Lung (tissue), 11 donors: ENCODE measurements at regions not wholly inside any gene's neighbourhood (a gene's known extent, or its start where the extent isn't known, plus 50 kb on each side); places are given as distances from the start of the nearest gene placed in this dataset.

Experiments used
- ATAC-seq: fragments of 200-7000 bp; cut with Tn5 transposase; one replicate; pipeline ENCODE4 v1.9.1; 2020; ENCODE audit warnings: moderate number of reproducible peaks; ENCODE audit not compliant: insufficient read depth, low FRiP score
- DNase-seq, 3 donors: peaks; one replicate each; pipeline ENCODE4 v3.0.0-alpha.2; 2013 to 2017
- H3K27ac ChIP-seq, 2 donors: one replicate each; pipeline ENCODE4 v1.5.1; 2013; ENCODE audit warnings: mild to moderate bottlenecking in 2 of 2, moderate library complexity in 2 of 2, control low read depth in 1 of 2, inconsistent platforms in 1 of 2, low read depth in 1 of 2, low read length in 1 of 2
- H3K27me3 ChIP-seq, 3 donors: one replicate each; pipeline ENCODE4 v1.5.1; 2013; ENCODE audit warnings: low read length in 2 of 3; ENCODE audit not compliant: control insufficient read depth in 3 of 3, insufficient read depth in 3 of 3
- H3K36me3 ChIP-seq, 4 donors: one replicate each; pipeline ENCODE4 v1.5.1; 2013; ENCODE audit warnings: low read length in 4 of 4, mild to moderate bottlenecking in 1 of 4, moderate library complexity in 1 of 4; ENCODE audit not compliant: control insufficient read depth in 4 of 4, insufficient read depth in 4 of 4
- H3K4me1 ChIP-seq, 5 donors: one replicate each; pipeline ENCODE4 v1.5.1; 2013; ENCODE audit warnings: low read length in 5 of 5, mild to moderate bottlenecking in 2 of 5, moderate library complexity in 1 of 5; ENCODE audit not compliant: control insufficient read depth in 5 of 5, insufficient read depth in 5 of 5
- H3K4me3 ChIP-seq: one replicate; pipeline ENCODE4 v1.5.1; 2013; ENCODE audit warnings: mild to moderate bottlenecking, control low read depth, moderate library complexity
- H3K9ac ChIP-seq, 2 donors: one replicate each; pipeline ENCODE4 v1.5.1; 2013; ENCODE audit warnings: low read length in 2 of 2, control low read depth in 1 of 2; ENCODE audit not compliant: insufficient read depth in 1 of 2
- H3K9me3 ChIP-seq, 4 donors: one replicate each; pipeline ENCODE4 v1.5.1; 2013; ENCODE audit warnings: low read length in 3 of 4, mild to moderate bottlenecking in 1 of 4, moderate library complexity in 1 of 4; ENCODE audit not compliant: control insufficient read depth in 4 of 4, insufficient read depth in 3 of 4
- WGBS, 2 donors: extraction: QIAGEN DNeasy Blood & Tissue Kit; methylation state at CpG; one replicate each; pipeline ENCODE4 v1.1.7; 2013; 5-methylcytosine and 5-hydroxymethylcytosine counted together
- TF ChIP-seq, protein P1 (sequence below): IDR thresholded peaks from 2 replicates; pipeline ENCODE4 v1.5.1; 2012; ENCODE audit warnings: mild to moderate bottlenecking; ENCODE audit errors: control extremely low read depth, extremely low read depth
- donor health status: control.
- donor health status: control.
- donor health status: Bipolar disorder and iron deficiency.
- donor health status: healthy.
- donor health status: DM: yes; HTN: yes; CAD: no.

DNA sequence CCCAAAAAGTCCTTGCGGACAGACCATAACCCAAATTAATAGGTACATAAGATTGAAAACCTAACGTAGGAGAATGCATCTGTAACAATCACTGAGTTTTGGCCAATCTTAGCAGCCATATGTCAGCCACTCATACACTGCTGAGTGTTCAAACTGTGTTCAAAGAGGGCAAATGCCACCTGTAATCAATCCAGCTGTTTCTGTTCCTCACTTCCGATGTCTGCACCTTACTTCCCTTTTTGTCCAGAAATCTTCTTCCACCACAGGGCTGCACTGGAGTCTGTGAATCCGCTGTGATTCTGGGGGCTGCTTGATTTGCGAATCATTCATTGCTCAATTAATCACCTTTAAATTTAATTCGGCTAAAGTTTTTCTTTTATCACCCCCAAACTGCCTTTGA lies 263.9 kb downstream of the ICE1 start:
- Histone ChIP-seq H3K9ac (no peak overlapping the region), H3K36me3 (no peaks in the 10 kb centered on the region), H3K27me3 (no peaks in the 10 kb centered on the region), H3K4me1 (peaks cover 0 to 7% (median 0%) of the 10 kb centered on the region in 5 donors), H3K27ac (no peak overlapping the region), H3K4me3 (no peak overlapping the region), H3K9me3 (peaks cover 0 to 3% (median 0%) of the 10 kb centered on the region in 4 donors)
- 87 to 89% methylated on average over 6 of the region's 6 CpGs for WGBS, 2 donors
- ATAC-seq (no peak), DNase-seq (no peak)
- TF ChIP-seq, protein P1, sequence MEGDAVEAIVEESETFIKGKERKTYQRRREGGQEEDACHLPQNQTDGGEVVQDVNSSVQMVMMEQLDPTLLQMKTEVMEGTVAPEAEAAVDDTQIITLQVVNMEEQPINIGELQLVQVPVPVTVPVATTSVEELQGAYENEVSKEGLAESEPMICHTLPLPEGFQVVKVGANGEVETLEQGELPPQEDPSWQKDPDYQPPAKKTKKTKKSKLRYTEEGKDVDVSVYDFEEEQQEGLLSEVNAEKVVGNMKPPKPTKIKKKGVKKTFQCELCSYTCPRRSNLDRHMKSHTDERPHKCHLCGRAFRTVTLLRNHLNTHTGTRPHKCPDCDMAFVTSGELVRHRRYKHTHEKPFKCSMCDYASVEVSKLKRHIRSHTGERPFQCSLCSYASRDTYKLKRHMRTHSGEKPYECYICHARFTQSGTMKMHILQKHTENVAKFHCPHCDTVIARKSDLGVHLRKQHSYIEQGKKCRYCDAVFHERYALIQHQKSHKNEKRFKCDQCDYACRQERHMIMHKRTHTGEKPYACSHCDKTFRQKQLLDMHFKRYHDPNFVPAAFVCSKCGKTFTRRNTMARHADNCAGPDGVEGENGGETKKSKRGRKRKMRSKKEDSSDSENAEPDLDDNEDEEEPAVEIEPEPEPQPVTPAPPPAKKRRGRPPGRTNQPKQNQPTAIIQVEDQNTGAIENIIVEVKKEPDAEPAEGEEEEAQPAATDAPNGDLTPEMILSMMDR, result no peak

- no peaks in the 10 kb centered on the region for H3K27me3 ChIP-seq
- H3K36me3 ChIP-seq, result no peaks in the 10 kb centered on the region
- H3K4me1 ChIP-seq, result peaks cover 0 to 7% (median 0%) of the 10 kb centered on the region in 5 donors
- no peak overlapping the region for H3K9ac ChIP-seq
- 86 to 91% methylated on average over 3 of the region's 3 CpGs for WGBS, 2 donors
- no peak overlapping the region for H3K27ac ChIP-seq
- ATAC-seq (no peak), DNase-seq (no peak)
- no peak overlapping the region for H3K4me3 ChIP-seq
- TF ChIP-seq, protein P1, result no peak
- peaks cover 0 to 3% (median 0%) of the 10 kb centered on the region in 4 donors for H3K9me3 ChIP-seq
Measured at GRCh38 chr5:5685737-5686136, 263.3 kb downstream of the ICE1 start.

GRCh38 chr5:5683174-5683573 lies 260.7 kb downstream of the ICE1 start:
- no peak overlapping the region for H3K4me3 ChIP-seq

More at GRCh38 chr5:5683174-5683573, 260.7 kb downstream of the ICE1 start:
- Histone ChIP-seq H3K36me3 (no peaks in the 10 kb centered on the region), H3K9ac (no peak overlapping the region), H3K27me3 (no peaks in the 10 kb centered on the region), H3K9me3 (peaks cover 0 to 3% (median 0%) of the 10 kb centered on the region in 4 donors), H3K4me1 (peaks cover 0 to 7% (median 0%) of the 10 kb centered on the region in 5 donors), H3K27ac (no peak overlapping the region)
- TF ChIP-seq, protein P1, result no peak
- WGBS, 2 donors, result 73 to 93% methylated on average over 2 of the region's 2 CpGs
- DNase-seq, result no peak
- no peak for ATAC-seq
